Inferior parietal cortex (tissue), 1 donor: ENCODE measurements at regions not wholly inside any gene's neighbourhood (a gene's known extent, or its start where the extent isn't known, plus 50 kb on each side); places are given as distances from the start of the nearest gene placed in this dataset.

Experiments used
- DNase-seq: peaks from one replicate; pipeline ENCODE4 v3.0.0-alpha.2; 2016; ENCODE audit errors: extremely low spot score

GRCh38 chr6:168157272-168158212 lies 78.5 kb upstream of the FRMD1 start:
- no peak for DNase-seq

DNA sequence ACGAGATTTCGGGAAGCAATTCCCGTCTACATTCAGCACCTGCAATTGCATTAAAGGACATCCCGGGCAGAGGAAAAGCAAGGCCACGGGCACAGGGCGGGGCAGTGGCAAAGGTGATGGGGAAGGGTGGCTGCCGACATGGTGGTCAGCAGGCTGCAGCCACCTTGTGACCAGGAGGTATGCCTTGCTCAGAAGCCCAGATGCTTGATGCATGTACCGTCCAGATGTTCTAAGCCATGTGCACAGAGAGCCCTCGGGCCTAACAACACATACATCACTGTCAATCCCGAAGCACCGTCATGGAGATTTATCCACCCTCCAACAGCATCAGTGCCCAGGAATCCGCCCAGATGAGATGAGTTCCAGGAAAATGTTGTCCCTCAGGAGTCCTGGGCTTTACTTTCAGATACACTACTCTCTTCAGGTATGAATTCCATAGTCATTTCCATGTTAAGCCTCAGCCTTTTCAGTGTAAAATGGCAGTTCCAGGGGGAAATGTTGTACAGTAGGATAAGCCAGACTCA lies 77.8 kb upstream of the FRMD1 start:
- DNase-seq: no peak

DNA sequence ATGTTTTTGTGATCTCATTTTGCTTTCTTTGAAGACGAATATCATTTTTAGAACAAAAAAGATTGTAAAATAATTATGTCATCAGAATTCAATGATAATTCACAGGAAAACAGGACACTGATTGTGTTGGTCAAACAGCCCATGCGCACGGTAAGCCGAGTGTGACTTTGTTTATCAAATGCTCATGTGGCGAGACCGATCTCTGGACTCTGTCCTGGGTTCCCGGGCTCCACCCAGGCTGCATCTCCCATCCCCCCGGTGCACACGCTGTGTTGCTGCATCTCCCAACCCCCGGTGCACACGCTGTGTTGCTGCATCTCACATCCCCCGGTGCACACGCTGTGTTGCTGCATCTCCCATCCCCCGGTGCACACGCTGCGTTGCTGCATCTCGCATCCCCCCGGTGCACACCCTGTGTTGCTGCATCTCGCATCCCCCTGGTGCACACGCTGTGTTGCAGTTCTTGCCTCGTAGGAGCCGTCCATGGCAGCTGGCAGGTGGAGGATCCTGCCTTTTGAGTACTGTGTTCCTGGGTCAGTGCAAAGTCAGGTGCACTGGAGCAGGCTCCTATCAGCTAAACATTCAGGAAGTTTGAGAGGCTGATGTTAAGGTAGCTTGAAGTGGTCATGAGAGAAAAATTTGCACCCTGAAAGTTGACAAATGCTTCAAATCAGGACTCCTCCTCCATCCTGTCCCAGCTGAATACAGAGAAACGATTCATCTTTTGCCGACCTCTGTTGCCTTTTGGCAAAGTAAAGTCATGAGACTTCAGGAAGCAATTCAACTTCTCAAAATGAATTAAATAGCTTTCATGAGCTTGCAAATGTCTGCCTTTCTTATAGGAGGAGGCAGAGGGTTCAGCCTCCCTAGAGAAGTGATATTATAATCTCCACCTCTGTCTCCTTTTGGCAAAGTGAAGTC lies 77.1 kb upstream of the FRMD1 start:
- no peak for DNase-seq

DNA sequence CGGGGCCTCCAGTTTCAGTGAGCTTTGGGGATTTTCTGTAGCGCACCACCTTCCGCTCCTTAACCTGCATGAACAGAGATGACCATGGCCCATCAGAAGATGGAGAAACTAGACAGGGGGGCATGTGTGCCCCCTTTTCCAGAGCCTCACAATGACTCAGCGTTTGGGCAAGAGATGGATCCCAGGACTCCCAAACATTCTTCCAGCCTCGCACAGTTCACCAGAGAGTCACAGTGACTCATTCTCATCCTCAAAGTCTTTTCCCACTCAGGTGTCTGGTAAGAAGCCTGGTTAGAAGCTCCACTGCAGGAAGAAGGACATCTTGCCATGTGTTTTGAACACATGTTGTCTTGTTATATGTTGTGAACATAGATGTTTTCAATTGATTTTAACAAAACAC lies 76.2 kb upstream of the FRMD1 start:
- DNase-seq: no peak

- DNase-seq: no peak
Observed at GRCh38 chr6:168154263-168154917, 75.4 kb upstream of the FRMD1 start.

GRCh38 chr6:168153553-168153952 lies 74.5 kb upstream of the FRMD1 start:
- no peak for DNase-seq

DNA sequence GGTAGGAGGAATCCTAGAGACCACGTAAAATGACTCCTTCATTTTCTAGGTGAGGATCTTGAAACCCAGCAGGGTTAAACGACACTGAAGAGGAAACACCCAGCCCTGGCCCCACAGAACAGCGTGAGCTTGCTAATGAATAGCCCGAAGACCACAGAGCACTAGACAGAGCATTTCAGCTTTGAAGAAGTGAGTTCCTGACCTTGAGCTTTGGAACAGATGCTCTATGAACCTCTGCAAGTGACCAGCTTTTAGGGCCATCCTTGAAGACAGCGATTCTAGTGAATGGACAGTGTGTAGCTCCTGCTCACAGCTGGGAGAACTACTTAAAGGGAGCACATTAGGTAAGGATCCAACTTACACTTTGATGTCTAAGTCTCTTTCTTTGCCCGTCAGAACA lies 74.0 kb upstream of the FRMD1 start:
- DNase-seq: no peak

GRCh38 chr6:168152306-168152963 lies 73.4 kb upstream of the FRMD1 start:
- DNase-seq: no peak

DNA sequence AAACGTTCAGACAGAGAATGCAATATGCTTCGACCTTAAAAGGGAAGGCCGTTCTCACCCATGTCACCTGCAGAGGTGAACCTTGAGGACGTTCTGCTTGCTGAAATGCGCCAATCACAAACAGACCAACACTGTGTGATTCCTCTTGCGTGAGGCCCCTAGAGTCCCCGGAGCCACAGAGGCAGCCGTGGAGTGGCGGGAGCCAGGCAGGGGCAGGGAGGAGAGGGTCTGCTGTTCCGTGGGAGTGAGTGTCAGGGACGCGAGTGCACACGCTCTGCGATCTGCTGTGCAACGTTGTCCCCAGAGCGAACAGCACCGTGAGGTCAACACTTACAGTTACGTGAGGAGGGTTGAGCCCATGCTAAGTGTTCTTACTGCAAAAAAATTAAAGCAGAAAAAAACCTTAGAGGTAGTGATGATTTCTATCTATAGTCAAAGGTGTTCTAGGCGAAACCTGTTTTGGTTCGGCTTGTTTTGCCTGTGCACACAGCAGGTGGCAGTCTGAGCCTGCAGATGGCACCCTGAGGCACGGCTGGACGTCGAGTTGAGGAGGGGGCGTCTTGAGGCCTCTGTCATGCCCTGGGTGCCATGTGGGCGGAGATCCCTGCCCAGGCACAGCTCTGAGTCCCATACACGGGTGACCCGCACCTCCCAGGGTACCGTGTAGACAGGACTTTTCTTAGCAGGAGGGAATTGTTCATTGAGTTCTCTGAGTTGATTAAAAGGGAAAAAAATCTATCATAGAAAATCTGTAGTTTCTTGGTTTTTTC lies 71.7 kb upstream of the FRMD1 start:
- no peak for DNase-seq

DNA sequence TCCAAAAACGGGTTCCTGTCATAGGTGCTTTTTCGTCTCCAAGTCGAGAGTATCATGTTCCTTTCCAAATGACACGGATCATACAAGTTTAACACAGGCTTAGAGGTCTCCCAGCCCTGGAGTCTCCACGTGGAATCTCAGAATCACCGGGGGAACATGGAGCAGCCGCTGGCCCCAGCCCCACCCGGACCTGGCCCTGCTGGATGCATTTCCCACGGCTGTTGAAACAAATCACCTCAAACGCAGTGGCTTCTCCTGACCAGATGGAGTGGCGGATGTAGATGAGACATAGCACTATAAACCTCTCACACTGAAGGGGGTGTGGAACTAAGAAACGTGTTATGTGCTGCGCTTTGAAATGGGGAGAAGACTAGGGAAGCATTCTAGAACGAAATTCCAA lies 70.0 kb upstream of the FRMD1 start:
- no peak for DNase-seq

DNA sequence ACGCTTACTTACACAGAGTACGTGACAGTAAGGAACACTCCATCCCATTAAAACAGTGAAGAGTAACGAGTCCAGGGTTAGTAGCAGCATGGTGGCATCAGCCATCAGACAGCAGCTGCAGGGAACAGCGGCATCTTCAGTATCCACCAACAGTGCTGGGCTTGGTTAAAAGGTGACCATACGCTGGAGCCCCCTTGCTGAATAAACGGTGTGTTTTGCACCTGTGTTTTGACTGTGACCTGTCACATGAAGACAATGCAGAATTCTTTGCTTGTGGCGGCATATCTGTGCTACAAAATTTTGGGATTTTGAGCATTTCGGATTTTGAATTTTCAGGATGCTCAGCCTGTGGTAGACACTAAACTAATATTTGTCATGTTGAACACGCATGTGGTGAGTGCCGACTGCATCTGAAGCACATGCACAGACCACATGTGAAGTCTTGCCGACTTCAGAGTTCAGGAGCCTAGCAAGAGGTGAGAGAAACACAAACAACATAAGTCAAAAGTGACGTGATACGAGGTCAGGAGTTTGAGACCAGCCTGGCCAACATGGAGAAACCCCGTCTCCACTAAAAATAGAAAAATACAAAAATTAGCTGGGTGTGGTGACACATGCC lies 69.3 kb upstream of the FRMD1 start:
- DNase-seq: no peak

DNA sequence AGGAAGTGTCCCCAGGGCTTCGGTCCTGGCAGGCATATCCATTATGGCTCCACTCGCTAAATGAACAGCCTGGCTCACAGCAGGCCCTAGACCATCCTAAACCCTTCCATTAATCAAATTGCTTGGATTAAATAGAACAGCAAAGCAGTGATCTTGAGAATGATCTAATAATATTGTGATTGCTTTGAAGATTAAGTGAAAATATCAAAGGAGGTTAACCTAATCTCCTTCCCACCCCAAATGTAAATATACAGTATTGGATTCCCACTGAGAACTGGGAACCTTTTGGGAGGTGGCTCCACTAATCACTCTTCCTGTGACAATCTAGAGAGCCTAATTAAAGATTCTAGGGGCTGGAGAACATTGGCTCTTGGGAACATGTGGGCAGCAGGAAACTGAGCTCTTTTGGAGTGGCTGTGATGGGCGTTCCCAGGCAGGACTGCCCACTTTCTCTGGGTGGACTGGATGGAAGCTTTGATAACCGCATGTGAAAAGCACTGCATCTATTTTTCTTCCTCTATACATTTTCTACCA lies 68.3 kb upstream of the FRMD1 start:
- DNase-seq: no peak

DNA sequence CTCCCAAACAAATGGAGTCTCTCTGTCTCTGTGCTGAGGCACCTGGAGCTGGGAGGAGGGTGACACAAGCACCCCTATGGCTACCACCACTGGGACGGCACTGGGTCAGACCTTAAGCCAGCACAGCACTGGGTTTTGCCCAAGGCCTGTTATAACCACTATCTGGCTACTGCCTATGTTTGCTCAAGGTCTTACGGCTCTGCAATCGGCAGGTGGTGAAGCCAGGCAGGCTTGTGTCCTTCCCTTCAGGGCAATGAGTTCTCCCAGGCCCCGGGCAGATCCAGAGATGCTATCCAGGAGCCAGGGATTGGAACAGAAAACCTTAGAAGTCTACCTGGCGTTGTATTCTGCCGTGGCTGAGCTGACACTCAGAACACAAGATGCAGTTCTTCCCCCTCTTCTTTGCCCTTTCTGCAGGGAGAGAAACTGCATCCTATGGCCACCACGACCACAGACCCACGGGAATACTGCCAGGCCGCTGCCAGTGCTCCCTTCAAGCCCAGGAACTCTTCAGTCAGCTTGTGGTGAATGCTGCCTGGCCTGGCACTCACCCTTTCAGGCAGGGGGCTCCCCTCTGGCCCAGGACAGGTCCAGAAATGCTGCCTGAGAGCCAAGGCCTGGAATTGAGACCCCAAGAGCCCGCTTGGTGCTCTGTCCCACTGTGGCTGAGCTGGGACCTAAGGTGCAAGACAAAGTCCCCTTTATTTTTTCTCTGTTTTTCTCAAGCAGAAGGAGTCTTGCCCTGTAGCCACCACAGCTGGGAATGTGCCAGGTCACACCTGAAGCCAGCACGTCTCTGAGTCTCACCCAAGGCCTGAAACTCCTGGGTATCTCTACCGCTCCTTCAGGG lies 67.0 kb upstream of the FRMD1 start:
- DNase-seq: no peak

DNA sequence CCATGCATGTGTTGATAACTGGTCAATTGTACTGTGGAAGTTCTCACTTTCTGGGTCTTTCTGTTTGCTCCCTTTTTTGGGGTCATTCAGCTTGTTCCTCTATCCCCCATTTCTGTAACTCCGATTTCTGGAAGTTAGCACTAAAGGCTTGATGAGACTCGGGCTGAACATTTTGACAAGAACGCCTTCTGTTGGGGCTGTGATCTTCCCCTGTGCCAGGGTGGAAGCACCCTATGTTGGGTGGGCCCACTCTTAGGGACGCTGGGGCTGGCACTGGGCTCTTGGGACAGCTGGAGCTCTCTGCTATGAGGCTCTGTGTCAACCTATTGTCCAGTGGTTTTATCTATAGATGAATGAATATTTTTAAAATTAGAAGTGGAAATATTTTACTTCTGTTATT lies 60.1 kb upstream of the FRMD1 start:
- DNase-seq: no peak

DNA sequence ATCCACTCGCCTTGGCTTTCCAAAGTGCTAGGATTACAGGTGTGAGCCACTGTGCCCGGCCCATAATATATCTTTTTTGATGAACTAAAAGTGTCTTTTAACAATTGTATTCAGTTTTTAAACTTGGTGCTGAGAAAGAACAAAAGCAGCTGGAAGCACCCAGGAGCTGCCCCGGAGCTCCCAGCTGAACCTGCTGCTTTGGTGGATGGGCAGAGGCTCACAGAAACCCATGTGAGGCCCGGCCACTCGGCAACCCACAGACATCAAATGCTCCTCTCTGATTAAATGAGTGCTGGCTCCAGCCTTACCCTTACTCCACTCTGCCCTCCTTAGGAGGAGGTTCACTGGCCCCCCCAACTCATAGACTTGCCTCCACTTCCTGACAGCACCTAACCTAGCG lies 59.4 kb upstream of the FRMD1 start:
- DNase-seq: no peak

GRCh38 chr6:168137024-168137423 lies 58.0 kb upstream of the FRMD1 start:
- DNase-seq: no peak

DNA sequence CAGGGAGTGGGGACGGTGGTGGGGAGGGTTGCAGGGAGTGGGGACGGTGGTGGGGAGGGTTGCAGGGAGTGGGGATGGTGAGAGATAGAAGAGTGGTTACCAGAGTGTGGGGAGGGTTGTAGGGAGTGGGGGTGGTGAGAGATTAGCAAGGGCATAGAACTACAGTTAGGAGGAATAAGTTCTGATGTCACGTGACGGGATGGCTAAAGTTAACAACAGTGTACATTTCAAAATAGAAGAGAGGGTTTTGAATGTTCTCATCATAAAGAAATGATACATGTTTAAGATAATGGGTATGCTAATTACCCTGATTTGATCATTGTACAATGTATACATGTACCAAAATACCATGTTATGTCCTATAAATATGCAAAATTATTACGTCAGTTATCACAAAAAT lies 57.6 kb upstream of the FRMD1 start:
- no peak for DNase-seq

- no peak for DNase-seq
Observed at GRCh38 chr6:168136001-168136400, 57.0 kb upstream of the FRMD1 start.
